Type B pancreatic cell (in vitro differentiated cells): ENCODE measurements at regions not wholly inside any gene's neighbourhood (a gene's known extent, or its start where the extent isn't known, plus 50 kb on each side); places are given as distances from the start of the nearest gene placed in this dataset.

Source experiments
- DNase-seq: peaks from one replicate; pipeline ENCODE4 v3.0.0; 2021; ENCODE audit warnings: mixed read lengths; ENCODE audit not compliant: unreplicated experiment; ENCODE audit errors: extremely low spot score
- H3K27ac Mint-ChIP-seq: 2 replicates; pipeline ENCODE4 v1.8.0; 2021; ENCODE audit warnings: mild to moderate bottlenecking, mixed read lengths
- H3K27me3 Mint-ChIP-seq: 2 replicates; pipeline ENCODE4 v1.8.0; 2021; ENCODE audit warnings: mixed read lengths
- H3K36me3 Mint-ChIP-seq: 2 replicates; pipeline ENCODE4 v1.8.0; 2021; ENCODE audit warnings: mixed read lengths
- H3K4me1 Mint-ChIP-seq: one replicate; pipeline ENCODE4 v1.8.0; 2021; ENCODE audit warnings: mixed read lengths; ENCODE audit not compliant: unreplicated experiment
- H3K4me3 Mint-ChIP-seq: 2 replicates; pipeline ENCODE4 v1.8.0; 2021; ENCODE audit warnings: mild to moderate bottlenecking, mixed read lengths
- H3K9me3 Mint-ChIP-seq: 2 replicates; pipeline ENCODE4 v1.8.0; 2021; ENCODE audit warnings: mixed read lengths
- CTCF ChIP-seq: fragments of 200-600 bp; sonication (generic); conservative IDR thresholded peaks from 2 replicates; pipeline ENCODE4 v1.5.0; 2021; ENCODE audit warnings: antibody characterized with exemption, mild to moderate bottlenecking

GRCh38 chr7:388023-388960 lies 98.3 kb downstream of the FOXL3 start:
- Mint-ChIP-seq H3K27me3 (peaks cover 8% of the 10 kb centered on the region), H3K9me3 (peaks cover 12% of the 10 kb centered on the region), H3K4me1 (no peaks in the 10 kb centered on the region), H3K36me3 (no peaks in the 10 kb centered on the region), H3K4me3 (no peak overlapping the region), H3K27ac (no peak overlapping the region)
- DNase-seq: peak; percentile 66
- TF ChIP-seq CTCF: no peak

GRCh38 chr7:388961-389701 lies 99.2 kb downstream of the FOXL3 start:
- Mint-ChIP-seq H3K27ac (no peak overlapping the region), H3K36me3 (no peaks in the 10 kb centered on the region), H3K27me3 (no peaks in the 10 kb centered on the region), H3K4me1 (no peaks in the 10 kb centered on the region), H3K9me3 (peaks cover 4% of the 10 kb centered on the region), H3K4me3 (no peak overlapping the region)
- DNase-seq: peak; percentile 62
- TF ChIP-seq CTCF: no peak

- H3K4me3 Mint-ChIP-seq: no peak overlapping the region
- DNase-seq: peak; percentile 68
- no peaks in the 10 kb centered on the region for H3K9me3 Mint-ChIP-seq
- H3K4me1 Mint-ChIP-seq: no peaks in the 10 kb centered on the region
- H3K27ac Mint-ChIP-seq: no peak overlapping the region
- H3K27me3 Mint-ChIP-seq: no peaks in the 10 kb centered on the region
- no peaks in the 10 kb centered on the region for H3K36me3 Mint-ChIP-seq
- no peak for TF ChIP-seq CTCF
Measured at GRCh38 chr7:389911-390601, 100.1 kb downstream of the FOXL3 start.

GRCh38 chr7:390761-391410 lies 100.9 kb downstream of the FOXL3 start:
- no peaks in the 10 kb centered on the region for H3K4me1 Mint-ChIP-seq
- H3K27me3 Mint-ChIP-seq: no peaks in the 10 kb centered on the region
- peaks cover 3% of the 10 kb centered on the region for H3K36me3 Mint-ChIP-seq
- TF ChIP-seq CTCF: no peak
- peaks cover 7% of the 10 kb centered on the region for H3K9me3 Mint-ChIP-seq
- no peak overlapping the region for H3K4me3 Mint-ChIP-seq
- DNase-seq: no peak
- H3K27ac Mint-ChIP-seq: no peak overlapping the region

GRCh38 chr7:391411-391951 lies 101.5 kb downstream of the FOXL3 start:
- no peaks in the 10 kb centered on the region for H3K4me1 Mint-ChIP-seq
- H3K27ac Mint-ChIP-seq: no peak overlapping the region
- peaks cover 12% of the 10 kb centered on the region for H3K9me3 Mint-ChIP-seq
- TF ChIP-seq CTCF: no peak
- H3K4me3 Mint-ChIP-seq: no peak overlapping the region
- no peaks in the 10 kb centered on the region for H3K27me3 Mint-ChIP-seq
- peaks cover 3% of the 10 kb centered on the region for H3K36me3 Mint-ChIP-seq
- peak; percentile 70 for DNase-seq
